ENCODE measurements at regions not wholly inside any gene's neighbourhood (a gene's known extent, or its start where the extent isn't known, plus 50 kb on each side); places are given as distances from the start of the nearest gene placed in this dataset.

GRCh38 chr4:162229670-162230069 lies 65.9 kb upstream of the FSTL5 start:
- Histone ChIP-seq H3K27ac (no peak overlapping the region), H3K27me3 (replicated peaks; ENCODE audit: insufficient read depth) (no peaks in the 10 kb centered on the region), H3K4me1 (replicated peaks) (no peaks in the 10 kb centered on the region), H3K36me3 (no peaks in the 10 kb centered on the region), H3K9me3 (no peaks in the 10 kb centered on the region), H3K4me3 (no peak overlapping the region)
- 83% methylated on average over 2 of the region's 2 CpGs for WGBS
- intact Hi-C loops (cut with DNase I) = no loop called here
- TF ChIP-seq CTCF (IDR thresholded peaks at IDR 0.05) (no peak), POLR2A (IDR thresholded peaks at IDR 0.05) (no peak), POLR2AphosphoS5 (IDR thresholded peaks at IDR 0.05) (no peak)
- DNase-seq (ENCODE audit: low spot score) = no peak

GRCh38 chr4:162221148-162221547 lies 57.3 kb upstream of the FSTL5 start:
- intact Hi-C loops (cut with DNase I) = no loop called here
- TF ChIP-seq CTCF (IDR thresholded peaks at IDR 0.05) (no peak), POLR2A (IDR thresholded peaks at IDR 0.05) (no peak), POLR2AphosphoS5 (IDR thresholded peaks at IDR 0.05) (no peak)
- DNase-seq (ENCODE audit: low spot score) = no peak
- Histone ChIP-seq H3K4me3 (no peak overlapping the region), H3K27me3 (replicated peaks; ENCODE audit: insufficient read depth) (no peaks in the 10 kb centered on the region), H3K27ac (no peak overlapping the region), H3K9me3 (no peaks in the 10 kb centered on the region), H3K36me3 (no peaks in the 10 kb centered on the region), H3K4me1 (replicated peaks) (no peaks in the 10 kb centered on the region)
- WGBS = 78% methylated on average over 4 of the region's 4 CpGs
